HG02884 (cell line): ENCODE measurements at regions not wholly inside any gene's neighbourhood (a gene's known extent, or its start where the extent isn't known, plus 50 kb on each side); places are given as distances from the start of the nearest gene placed in this dataset.

Source experiments
- ATAC-seq: cut with Tn5 transposase; IDR thresholded peaks from one replicate; pipeline ENCODE4 v1.9.1; 2021; ENCODE audit warnings: mild to moderate bottlenecking, moderate library complexity; ENCODE audit not compliant: unreplicated experiment

- no peak for ATAC-seq
These were observed 261.4 kb upstream of the CFAP20DC start for GRCh38 chr3:59311231-59311630.

GRCh38 chr3:59310736-59311135, 260.9 kb upstream of the CFAP20DC start:
- no peak for ATAC-seq

DNA sequence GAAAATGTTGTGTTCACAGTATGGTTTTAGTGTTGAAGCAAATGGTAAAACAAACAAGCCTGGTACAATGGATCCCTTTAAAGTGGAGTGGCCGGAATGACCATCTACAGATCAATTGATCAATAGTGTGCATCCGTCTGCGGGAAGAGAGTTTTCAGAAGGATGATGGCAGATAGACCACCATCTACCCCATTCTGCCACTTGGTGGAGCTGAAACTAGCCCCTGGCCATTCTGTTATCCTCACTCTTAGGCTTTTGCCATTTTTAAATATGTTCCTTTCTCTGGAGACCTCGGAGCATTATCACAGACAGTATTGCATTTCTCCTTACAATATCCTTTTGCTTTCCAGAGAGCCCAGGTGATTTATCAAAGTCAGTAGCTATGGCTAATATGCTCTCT, 258.9 kb upstream of the CFAP20DC start:
- no peak for ATAC-seq

GRCh38 chr3:59308001-59308400, 258.2 kb upstream of the CFAP20DC start:
- ATAC-seq: no peak

DNA sequence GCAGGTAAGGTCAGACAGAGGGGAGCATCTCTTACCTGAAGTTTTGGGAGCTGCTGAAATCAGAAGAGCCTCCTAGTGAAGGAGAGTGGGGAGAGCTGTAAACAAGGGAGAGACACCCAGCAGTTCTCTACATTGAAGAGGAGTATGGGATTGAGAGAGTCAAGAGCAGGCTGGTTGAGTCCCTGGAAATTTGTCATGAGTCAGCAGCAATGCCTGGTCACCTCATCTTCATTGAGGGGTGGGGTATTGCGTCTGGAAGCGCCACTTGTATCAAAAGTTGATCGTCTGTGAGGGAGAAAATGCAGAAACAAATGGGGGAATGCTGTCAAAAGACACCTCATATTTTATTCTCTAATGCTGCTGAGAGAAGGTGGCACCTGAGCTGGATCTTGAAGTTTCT, 256.6 kb upstream of the CFAP20DC start:
- ATAC-seq: no peak

DNA sequence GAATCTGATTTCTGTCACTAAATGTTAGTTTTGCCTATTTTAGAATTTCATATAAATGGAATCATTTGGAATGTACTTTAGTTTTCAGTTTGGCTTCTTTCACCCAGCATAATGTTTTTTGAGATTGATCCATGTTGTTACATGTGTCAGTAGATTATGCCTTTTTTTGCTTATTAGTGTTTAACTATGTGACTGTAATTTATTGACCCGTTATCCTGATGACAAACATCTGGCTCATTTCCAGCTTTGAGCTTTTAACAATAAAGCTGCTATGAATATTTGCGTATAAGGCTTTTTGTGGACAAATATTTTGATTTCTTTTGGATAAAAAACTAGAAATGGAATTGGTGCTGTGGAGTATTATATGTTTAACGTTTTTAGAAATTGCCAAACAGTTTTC, 254.5 kb upstream of the CFAP20DC start:
- no peak for ATAC-seq

GRCh38 chr3:59303452-59303851, 253.6 kb upstream of the CFAP20DC start:
- no peak for ATAC-seq

DNA sequence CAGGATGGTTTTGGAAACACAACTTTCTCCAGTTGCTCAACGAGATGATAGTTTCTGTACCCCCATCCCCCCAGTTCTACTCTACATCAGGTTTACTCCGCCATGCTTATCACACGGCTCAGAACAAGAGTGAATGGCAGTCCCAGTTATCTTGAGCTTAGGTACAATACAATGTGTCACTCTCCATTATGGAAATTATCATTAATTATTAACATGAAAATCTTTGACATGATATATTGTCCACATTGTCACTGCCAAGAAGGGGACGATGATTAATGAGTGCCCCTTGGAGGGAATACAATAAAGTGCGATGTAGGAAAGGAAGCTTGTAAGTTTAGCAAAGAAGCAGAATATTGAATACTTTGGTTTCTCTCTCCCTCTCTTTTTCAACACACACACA, 252.6 kb upstream of the CFAP20DC start:
- no peak for ATAC-seq

DNA sequence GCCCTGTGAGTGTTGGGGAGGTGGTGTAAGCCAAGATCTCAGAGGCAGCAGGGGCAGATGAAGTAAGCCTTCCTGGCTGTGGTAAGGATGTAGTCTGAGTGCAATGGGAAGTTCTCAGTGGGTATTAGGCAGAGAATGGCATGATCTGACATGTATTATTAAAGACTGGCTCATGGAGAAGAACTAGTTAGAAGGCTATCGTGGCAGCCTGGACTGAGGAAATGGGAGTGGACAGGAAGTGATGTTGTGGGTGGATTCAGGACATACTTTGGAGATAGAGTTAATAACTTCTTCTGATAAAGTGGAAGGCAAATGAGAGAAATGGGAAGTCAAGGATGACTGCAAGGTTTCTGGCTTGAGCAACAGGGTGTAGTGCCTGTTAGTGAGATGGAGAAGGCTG, 250.9 kb upstream of the CFAP20DC start:
- no peak for ATAC-seq

DNA sequence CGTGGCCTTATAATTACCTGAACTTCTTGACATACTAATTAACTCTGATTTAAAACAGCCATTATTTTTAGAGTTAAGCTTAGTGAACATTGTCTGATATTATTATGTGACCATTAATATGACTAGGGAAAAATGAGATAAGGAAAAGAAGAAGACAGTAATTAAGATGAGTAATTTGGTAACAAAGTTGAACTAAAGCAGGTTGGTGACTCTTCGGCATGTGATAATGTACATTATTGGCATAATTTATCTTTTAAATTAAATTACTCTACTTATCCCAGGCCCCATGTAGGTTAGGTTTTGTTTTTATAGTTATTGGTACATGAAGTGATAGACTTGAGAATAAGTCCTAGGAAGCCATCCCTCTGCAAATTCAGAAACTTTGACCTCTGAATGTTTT, 249.7 kb upstream of the CFAP20DC start:
- ATAC-seq: no peak

GRCh38 chr3:59290358-59290757, 240.5 kb upstream of the CFAP20DC start:
- ATAC-seq: no peak

- no peak for ATAC-seq
These were observed 240.0 kb upstream of the CFAP20DC start for GRCh38 chr3:59289831-59290230.

DNA sequence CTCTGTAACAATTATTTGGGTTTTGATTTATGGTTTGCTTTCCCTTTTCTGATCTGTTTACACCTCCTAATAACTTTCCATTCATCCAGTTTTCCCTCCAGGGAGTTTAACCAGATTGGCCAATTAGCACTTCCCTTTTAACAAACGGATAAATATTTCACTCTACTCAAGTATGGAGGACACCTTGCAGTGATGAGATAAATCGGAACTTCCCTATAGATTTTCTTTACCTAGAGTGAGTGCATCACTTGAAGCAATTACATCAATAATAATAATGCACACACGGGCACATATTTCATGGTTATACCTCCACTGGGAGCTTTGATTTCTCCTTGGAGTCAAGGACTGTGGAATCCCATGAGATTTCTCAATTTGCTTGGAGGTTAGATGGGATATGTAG, 239.1 kb upstream of the CFAP20DC start:
- ATAC-seq: no peak

- ATAC-seq: no peak
These were observed 237.1 kb upstream of the CFAP20DC start for GRCh38 chr3:59286791-59287531.

DNA sequence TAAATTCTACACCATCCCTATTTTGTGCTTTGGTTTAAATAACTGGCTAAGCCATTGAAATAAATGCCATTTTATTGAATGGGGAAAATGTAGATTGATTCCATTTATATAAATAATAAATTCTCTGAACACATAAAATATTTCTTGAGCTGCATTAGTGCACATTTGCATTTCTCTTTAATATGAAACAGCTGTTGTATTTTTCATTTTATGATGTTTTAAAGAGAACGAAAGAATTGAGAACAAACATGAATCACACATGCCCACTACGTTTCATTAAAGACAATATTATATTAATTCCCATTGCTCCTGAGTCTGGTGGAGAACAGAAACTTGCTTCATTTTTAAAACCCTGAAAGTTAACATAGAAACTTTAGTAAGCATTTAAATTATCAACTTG, 235.7 kb upstream of the CFAP20DC start:
- no peak for ATAC-seq

DNA sequence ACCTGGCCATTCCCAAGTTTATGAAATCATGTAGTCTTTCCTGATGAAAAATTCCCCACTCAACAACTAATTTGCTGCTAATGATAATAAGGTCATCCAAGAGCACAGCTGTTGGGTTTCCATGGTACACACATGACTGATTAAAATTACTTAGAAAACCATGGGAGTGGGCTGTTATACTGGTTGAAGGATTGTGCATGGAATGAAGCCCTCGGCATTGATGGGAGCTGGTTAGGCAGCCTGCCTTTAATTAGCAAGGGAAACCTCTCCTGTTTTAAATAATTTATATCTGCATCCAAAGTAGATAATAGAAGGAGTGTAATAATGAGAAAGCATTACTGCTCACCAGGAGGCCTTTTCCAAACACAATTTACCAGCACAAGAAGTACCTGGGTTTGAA, 235.1 kb upstream of the CFAP20DC start:
- ATAC-seq: no peak

DNA sequence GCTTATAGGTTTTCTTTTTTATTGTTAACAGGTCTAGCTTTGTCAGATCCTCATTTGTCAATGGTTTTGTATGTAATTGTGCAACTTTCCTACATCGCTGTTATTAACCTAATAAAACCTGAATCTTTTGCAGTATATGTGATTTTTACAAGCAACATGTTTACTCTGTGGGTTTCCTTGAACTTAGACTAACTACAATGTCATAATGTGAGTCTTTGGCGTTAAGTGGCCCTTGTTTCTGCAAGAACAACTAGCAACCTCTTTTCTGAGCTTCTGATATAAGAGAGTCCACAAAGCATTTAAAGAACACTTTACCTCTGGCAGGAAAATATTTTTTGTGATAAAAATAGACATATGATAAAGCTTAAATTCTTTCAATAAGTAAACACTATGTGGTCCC, 230.3 kb upstream of the CFAP20DC start:
- no peak for ATAC-seq

- no peak for ATAC-seq
These were observed 228.0 kb upstream of the CFAP20DC start for GRCh38 chr3:59277816-59278215.

- ATAC-seq: no peak
These were observed 227.4 kb upstream of the CFAP20DC start for GRCh38 chr3:59277201-59277600.

GRCh38 chr3:59273976-59274375, 224.2 kb upstream of the CFAP20DC start:
- ATAC-seq: no peak

DNA sequence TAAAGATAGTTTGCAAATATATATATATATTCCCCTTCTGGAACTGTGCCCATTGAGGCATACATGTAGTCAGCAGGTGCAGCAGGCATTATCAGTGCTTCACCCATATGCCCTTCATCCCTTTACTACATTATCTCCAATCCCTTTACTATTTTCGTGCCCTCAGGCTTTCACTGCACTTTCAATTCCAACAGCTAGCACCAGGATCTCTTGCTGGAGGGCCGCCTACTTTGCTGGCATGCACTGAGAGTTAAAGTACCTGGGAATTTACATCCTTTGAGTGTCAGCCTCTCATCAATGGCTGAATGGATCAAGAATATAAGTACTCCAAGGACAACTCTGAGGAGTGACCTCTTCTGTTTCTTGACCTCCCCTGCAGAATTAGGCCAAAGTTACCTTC, 222.1 kb upstream of the CFAP20DC start:
- no peak for ATAC-seq

- ATAC-seq: no peak
These were observed 221.1 kb upstream of the CFAP20DC start for GRCh38 chr3:59270921-59271320.

DNA sequence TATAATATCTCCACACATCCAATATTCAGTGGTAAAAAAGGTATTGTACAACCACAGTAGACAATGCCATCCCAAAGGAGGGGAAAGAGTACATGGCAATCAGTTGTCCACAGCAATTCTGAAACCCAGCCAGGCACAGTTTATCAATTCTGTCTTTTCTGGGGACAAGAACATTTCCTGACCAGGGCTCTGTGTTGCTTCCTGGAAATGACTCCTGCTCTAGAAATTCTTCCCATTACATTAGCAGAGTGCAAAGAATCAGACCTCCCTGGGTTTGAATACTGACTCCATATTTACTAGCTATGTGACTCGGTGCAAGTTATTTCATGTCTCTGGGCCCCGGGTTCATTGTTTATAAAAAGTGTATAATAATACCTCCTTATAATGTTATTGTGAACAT, 220.4 kb upstream of the CFAP20DC start:
- no peak for ATAC-seq
